ENCODE measurements at regions not wholly inside any gene's neighbourhood (a gene's known extent, or its start where the extent isn't known, plus 50 kb on each side); places are given as distances from the start of the nearest gene placed in this dataset.

DNA sequence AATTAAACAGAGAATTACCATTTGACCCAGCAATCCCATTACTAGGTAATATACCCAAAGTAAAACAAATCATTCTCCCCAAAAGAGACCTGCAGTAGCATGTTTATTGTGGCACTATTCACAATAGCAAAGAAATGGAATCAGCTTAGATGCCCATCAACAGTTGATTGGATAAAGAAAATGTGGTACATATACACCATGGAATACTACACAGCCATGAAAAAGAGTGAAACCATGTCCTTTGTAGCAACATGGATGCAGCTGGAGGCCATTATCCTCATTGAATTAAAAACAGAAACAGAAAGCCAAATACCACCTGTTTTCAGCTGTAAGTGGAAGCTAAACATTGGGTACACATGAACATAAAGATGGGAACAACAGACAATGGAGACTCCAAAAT is 1141.8 kb upstream of the AUTS2 start:
- TF ChIP-seq, protein P1, sequence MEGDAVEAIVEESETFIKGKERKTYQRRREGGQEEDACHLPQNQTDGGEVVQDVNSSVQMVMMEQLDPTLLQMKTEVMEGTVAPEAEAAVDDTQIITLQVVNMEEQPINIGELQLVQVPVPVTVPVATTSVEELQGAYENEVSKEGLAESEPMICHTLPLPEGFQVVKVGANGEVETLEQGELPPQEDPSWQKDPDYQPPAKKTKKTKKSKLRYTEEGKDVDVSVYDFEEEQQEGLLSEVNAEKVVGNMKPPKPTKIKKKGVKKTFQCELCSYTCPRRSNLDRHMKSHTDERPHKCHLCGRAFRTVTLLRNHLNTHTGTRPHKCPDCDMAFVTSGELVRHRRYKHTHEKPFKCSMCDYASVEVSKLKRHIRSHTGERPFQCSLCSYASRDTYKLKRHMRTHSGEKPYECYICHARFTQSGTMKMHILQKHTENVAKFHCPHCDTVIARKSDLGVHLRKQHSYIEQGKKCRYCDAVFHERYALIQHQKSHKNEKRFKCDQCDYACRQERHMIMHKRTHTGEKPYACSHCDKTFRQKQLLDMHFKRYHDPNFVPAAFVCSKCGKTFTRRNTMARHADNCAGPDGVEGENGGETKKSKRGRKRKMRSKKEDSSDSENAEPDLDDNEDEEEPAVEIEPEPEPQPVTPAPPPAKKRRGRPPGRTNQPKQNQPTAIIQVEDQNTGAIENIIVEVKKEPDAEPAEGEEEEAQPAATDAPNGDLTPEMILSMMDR (IDR thresholded peaks at IDR 0.05): no peak
- no peak for TF ChIP-seq POLR2AphosphoS5 (IDR thresholded peaks at IDR 0.05)
- no peak for TF ChIP-seq POLR2A (IDR thresholded peaks at IDR 0.05)

Data from gastroesophageal sphincter (tissue), 3 donors.